ENCODE measurements at regions not wholly inside any gene's neighbourhood (a gene's known extent, or its start where the extent isn't known, plus 50 kb on each side); places are given as distances from the start of the nearest gene placed in this dataset.

GRCh38 chr5:99054972-99055371 lies 126.2 kb upstream of the CHD1 start:
- no peak for TF ChIP-seq ZNF70 (CRISPR knock-in tag; IDR thresholded peaks at IDR 0.05)
- no peak for TF ChIP-seq ZNF565 (CRISPR knock-in tag; conservative IDR thresholded peaks at IDR 0.05; ENCODE audit: low read depth)
- no peak for TF ChIP-seq PATZ1 (CRISPR knock-in tag; IDR thresholded peaks at IDR 0.05; ENCODE audit: borderline replicate concordance)
- TF ChIP-seq TOX (CRISPR knock-in tag; IDR thresholded peaks at IDR 0.05; ENCODE audit: borderline replicate concordance), result no peak
- TF ChIP-seq ZFP3 (CRISPR knock-in tag; IDR thresholded peaks at IDR 0.05), result no peak
- TF ChIP-seq ZNF8 (CRISPR knock-in tag; IDR thresholded peaks at IDR 0.05), result no peak
- TF ChIP-seq BACH2 (CRISPR knock-in tag; IDR thresholded peaks at IDR 0.05; ENCODE audit: borderline replicate concordance), result no peak
- TF ChIP-seq RARB (CRISPR knock-in tag; IDR thresholded peaks at IDR 0.05), result no peak
- no peak for TF ChIP-seq ZFP30 (CRISPR knock-in tag; IDR thresholded peaks at IDR 0.05)

Measured in SK-N-SH treated with all-trans-retinoic acid at 6 μM for 48 hours (cell line).